Endothelial cell of umbilical vein (primary cell): ENCODE measurements at regions not wholly inside any gene's neighbourhood (a gene's known extent, or its start where the extent isn't known, plus 50 kb on each side); places are given as distances from the start of the nearest gene placed in this dataset.

Experiments used
- BruUV-seq: library from RNA; stranded (reverse); fragments of 400-500 nt; replicated peaks from 2 replicates; lab custom pipeline; 2021; lab: Mats Ljungman, UMichigan
- CTCF ChIA-PET: fragments of 300-600, 350-600 bp; sonication (Branson Sonifier 250); formaldehyde crosslinking; loops from one replicate; lab custom pipeline; 2021; ENCODE audit warnings: antibody characterized with exemption, inconsistent platforms; lab: Charles Lee
- POLR2A ChIA-PET: fragments of 300-600, 350-600 bp; sonication (Branson Sonifier 250); formaldehyde crosslinking; loops from one replicate; lab custom pipeline; 2021; ENCODE audit warnings: antibody characterized with exemption, inconsistent platforms; lab: Charles Lee
- DNase-seq: peaks from one replicate; pipeline ENCODE4 v3.0.0-alpha.2; 2011; ENCODE audit warnings: low read depth, low spot score
- FAIRE-seq: peaks from 2 replicates; lab custom pipeline; 2011; peaks lifted over from hg19 to GRCh38; lab: Jason Lieb, UNC
- H2AFZ ChIP-seq: 2 replicates; pipeline ENCODE4 v1.6.0; 2012; ENCODE audit warnings: low read depth, low read length, control low read depth, inconsistent platforms
- H3K27ac ChIP-seq: 2 replicates; pipeline ENCODE4 v1.5.1; 2011; ENCODE audit warnings: low read depth, mild to moderate bottlenecking, control low read depth, low read length, moderate library complexity; ENCODE audit not compliant: insufficient read depth
- H3K27me3 ChIP-seq, 2 experiments: 2 replicates each; pipeline versions ENCODE4 v1.6.0 to v1.6.1; 2011; ENCODE audit warnings: low read length in 2 of 2, mixed read lengths in 1 of 2; ENCODE audit not compliant: control insufficient read depth in 2 of 2, insufficient read depth in 2 of 2
- H3K36me3 ChIP-seq, 2 experiments: 2 replicates in 1 of 2; 3 replicates in 1 of 2; pipeline ENCODE4 v1.5.1; 2011; ENCODE audit warnings: low read length in 2 of 2, mild to moderate bottlenecking in 1 of 2, moderate library complexity in 1 of 2; ENCODE audit not compliant: control insufficient read depth in 2 of 2, insufficient read depth in 2 of 2; ENCODE audit errors: extremely low read depth in 1 of 2
- H3K4me1 ChIP-seq: 3 replicates; pipeline ENCODE4 v1.5.1; 2011; ENCODE audit warnings: mild to moderate bottlenecking, low read length; ENCODE audit not compliant: control insufficient read depth, insufficient read depth; ENCODE audit errors: extremely low read depth
- H3K4me2 ChIP-seq: 2 replicates; pipeline ENCODE4 v1.6.1; 2011; ENCODE audit warnings: low read length, control low read depth, mixed read lengths; ENCODE audit not compliant: insufficient read depth
- H3K4me3 ChIP-seq, 3 experiments: fragments of 200-600 bp in 1 of 3; sonication (generic), shearing (Covaris generic) in 1 of 3; replicated peaks in 1 of 3; 2 replicates each; pipeline ENCODE4 v1.5.1; 2011 to 2016; ENCODE audit warnings: control low read depth in 3 of 3, low read length in 3 of 3, mild to moderate bottlenecking in 2 of 3, inconsistent platforms in 1 of 3, low read depth in 1 of 3, moderate library complexity in 1 of 3; ENCODE audit not compliant: insufficient read depth in 1 of 3
- H3K79me2 ChIP-seq: 2 replicates; pipeline ENCODE4 v1.6.0; 2012; ENCODE audit warnings: low read length, inconsistent platforms; ENCODE audit not compliant: control insufficient read depth, insufficient read depth
- H3K9ac ChIP-seq: replicated peaks from 2 replicates; pipeline ENCODE3; 2011; ENCODE audit warnings: low read length, control low read depth; ENCODE audit not compliant: insufficient read depth; ENCODE audit errors: extremely low read depth
- H3K9me1 ChIP-seq: replicated peaks from 3 replicates; pipeline ENCODE4 v1.6.0; 2011; ENCODE audit warnings: mild to moderate bottlenecking, low read length; ENCODE audit not compliant: control insufficient read depth, insufficient read depth; ENCODE audit errors: extremely low read depth
- H3K9me3 ChIP-seq: replicated peaks from 2 replicates; pipeline ENCODE4 v1.5.1; 2012; ENCODE audit warnings: low read length, inconsistent platforms; ENCODE audit not compliant: control insufficient read depth, insufficient read depth
- H4K20me1 ChIP-seq: replicated peaks from 2 replicates; pipeline ENCODE3; 2011; ENCODE audit warnings: mild to moderate bottlenecking, low read length; ENCODE audit not compliant: control insufficient read depth, insufficient read depth; ENCODE audit errors: extremely low read depth
- EZH2 ChIP-seq: IDR thresholded peaks from 2 replicates; pipeline ENCODE4 v1.6.1; 2012; ENCODE audit warnings: borderline replicate concordance, low read depth, mild to moderate bottlenecking, moderate library complexity, low read length, inconsistent platforms; ENCODE audit not compliant: severe bottlenecking
- FOS ChIP-seq: IDR thresholded peaks from 2 replicates; pipeline ENCODE4 v1.6.1; 2011; ENCODE audit warnings: mild to moderate bottlenecking, low read length, moderate library complexity, borderline replicate concordance; ENCODE audit not compliant: insufficient read depth
- GATA2 ChIP-seq: IDR thresholded peaks from 2 replicates; pipeline ENCODE4 v1.7.0; 2011; ENCODE audit warnings: low read depth, mild to moderate bottlenecking, moderate library complexity, mixed read lengths, low read length; ENCODE audit not compliant: insufficient read length, insufficient read depth
- JUN ChIP-seq: IDR thresholded peaks from 2 replicates; pipeline ENCODE4 v1.6.1; 2011; ENCODE audit warnings: borderline replicate concordance, low read depth; ENCODE audit not compliant: insufficient read length, insufficient read depth
- MYC ChIP-seq: IDR thresholded peaks from one replicate; pipeline ENCODE4 v1.6.1; 2011; ENCODE audit warnings: mild to moderate bottlenecking, low read depth, low read length
- POLR2A ChIP-seq: IDR thresholded peaks from 2 replicates; pipeline ENCODE4 v1.6.1; 2012; ENCODE audit warnings: low read depth, mild to moderate bottlenecking, control low read depth, low read length
- POLR2AphosphoS5 ChIP-seq: IDR thresholded peaks from 2 replicates; pipeline ENCODE4 v1.6.1; 2012; ENCODE audit warnings: low read depth, mild to moderate bottlenecking, control low read depth, low read length, moderate library complexity; ENCODE audit not compliant: insufficient read depth
- dilution Hi-C: fragments of 300-500 bp; cut with MboI; formaldehyde crosslinking; loops from one replicate; pipeline ENCODE4 v1.15.0; 2019; ENCODE audit warnings: low sequenced_read_pairs; ENCODE audit not compliant: extremely low pct_ligation_motif_present
- intact Hi-C: fragments of 100-400 bp; cut with micrococcal nuclease; formaldehyde crosslinking; loops from one replicate; pipeline ENCODE4 v1.10.0; 2022
- TF ChIP-seq, protein P1 (sequence below): IDR thresholded peaks from 2 replicates; pipeline ENCODE4 v1.6.1; 2011; ENCODE audit not compliant: insufficient read depth, insufficient read length
- TF ChIP-seq, protein P2 (sequence below), 2 donors: IDR thresholded peaks; 1 replicate in 1 of 2; 2 replicates in 1 of 2; pipeline ENCODE4 v1.5.1; 2011; ENCODE audit warnings: low read length in 2 of 2, mild to moderate bottlenecking in 2 of 2, moderate library complexity in 2 of 2, control low read depth in 1 of 2, inconsistent platforms in 1 of 2, low read depth in 1 of 2; ENCODE audit not compliant: insufficient read depth in 1 of 2; ENCODE audit errors: extremely low read depth in 1 of 2

DNA sequence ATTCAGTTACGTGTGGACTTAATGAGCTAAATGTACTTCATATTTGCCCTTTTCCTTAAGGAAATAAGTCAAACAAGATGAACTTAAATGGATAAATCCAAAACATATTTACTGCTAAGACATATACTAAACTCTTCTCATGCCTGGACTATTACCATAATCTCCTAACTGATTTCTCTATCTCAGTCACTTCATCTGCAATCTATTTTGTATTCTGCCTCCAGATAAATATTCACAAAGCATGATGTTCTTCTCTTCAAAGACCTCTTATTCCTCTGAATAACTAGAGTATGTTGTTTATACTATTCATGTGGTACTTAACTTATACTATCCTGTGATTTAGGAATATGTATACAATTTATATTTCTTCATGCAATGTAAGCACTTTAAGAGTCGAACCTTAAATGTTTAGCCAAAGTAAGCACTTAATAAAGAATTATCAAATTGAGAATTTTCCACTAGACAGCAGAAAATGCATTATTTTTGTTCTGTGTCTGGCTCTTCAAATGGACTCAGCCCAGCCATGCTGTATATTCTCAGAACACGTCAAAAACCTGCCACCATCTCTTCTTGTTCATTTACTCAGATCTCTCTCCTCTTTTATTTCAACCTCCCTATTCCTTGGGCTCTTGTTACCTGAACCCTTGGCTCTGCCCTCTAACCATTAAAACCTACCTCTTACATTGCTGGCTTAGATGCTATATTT is 79.9 kb upstream of the ARHGAP28 start:
- BruUV-seq, result no TSS peak
- TF ChIP-seq EZH2, result no peak
- no peak for TF ChIP-seq FOS
- no peak for TF ChIP-seq GATA2
- TF ChIP-seq, protein P1, sequence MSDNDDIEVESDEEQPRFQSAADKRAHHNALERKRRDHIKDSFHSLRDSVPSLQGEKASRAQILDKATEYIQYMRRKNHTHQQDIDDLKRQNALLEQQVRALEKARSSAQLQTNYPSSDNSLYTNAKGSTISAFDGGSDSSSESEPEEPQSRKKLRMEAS, result no peak
- TF ChIP-seq POLR2AphosphoS5, result no peak
- TF ChIP-seq, protein P2, sequence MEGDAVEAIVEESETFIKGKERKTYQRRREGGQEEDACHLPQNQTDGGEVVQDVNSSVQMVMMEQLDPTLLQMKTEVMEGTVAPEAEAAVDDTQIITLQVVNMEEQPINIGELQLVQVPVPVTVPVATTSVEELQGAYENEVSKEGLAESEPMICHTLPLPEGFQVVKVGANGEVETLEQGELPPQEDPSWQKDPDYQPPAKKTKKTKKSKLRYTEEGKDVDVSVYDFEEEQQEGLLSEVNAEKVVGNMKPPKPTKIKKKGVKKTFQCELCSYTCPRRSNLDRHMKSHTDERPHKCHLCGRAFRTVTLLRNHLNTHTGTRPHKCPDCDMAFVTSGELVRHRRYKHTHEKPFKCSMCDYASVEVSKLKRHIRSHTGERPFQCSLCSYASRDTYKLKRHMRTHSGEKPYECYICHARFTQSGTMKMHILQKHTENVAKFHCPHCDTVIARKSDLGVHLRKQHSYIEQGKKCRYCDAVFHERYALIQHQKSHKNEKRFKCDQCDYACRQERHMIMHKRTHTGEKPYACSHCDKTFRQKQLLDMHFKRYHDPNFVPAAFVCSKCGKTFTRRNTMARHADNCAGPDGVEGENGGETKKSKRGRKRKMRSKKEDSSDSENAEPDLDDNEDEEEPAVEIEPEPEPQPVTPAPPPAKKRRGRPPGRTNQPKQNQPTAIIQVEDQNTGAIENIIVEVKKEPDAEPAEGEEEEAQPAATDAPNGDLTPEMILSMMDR (IDR thresholded peaks at IDR 0.05; ENCODE audit: extremely low read depth in 1 of 2, insufficient read depth in 1 of 2, low read depth in 1 of 2, low read length in 2 of 2), result no peak
- no peak for TF ChIP-seq JUN
- TF ChIP-seq MYC, result no peak
- TF ChIP-seq POLR2A, result no peak
- ChIA-PET POLR2A (no interaction called here), CTCF (interaction anchor here (2.1 to 2.3 kb wide), 2 partner anchors 11 to 236 kb away, joined by 4 read pairs; no protein-coding TSS in a partner anchor)
- Histone ChIP-seq H3K4me2 (no peak overlapping the region), H3K9me3 (no peaks in the 10 kb centered on the region), H3K27me3 (no peaks in the 10 kb centered on the region), H3K4me3 (no peak overlapping the region), H3K4me1 (no peaks in the 10 kb centered on the region), H3K9me1 (no peaks in the 10 kb centered on the region), H3K79me2 (no peaks in the 10 kb centered on the region), H3K36me3 (no peaks in the 10 kb centered on the region), H4K20me1 (no peaks in the 10 kb centered on the region), H2AFZ (no peak overlapping the region), H3K27ac (no peak overlapping the region), H3K9ac (no peak overlapping the region)
- dilution Hi-C loops, result no loop called here
- FAIRE-seq, result no peak
- no peak for DNase-seq
- intact Hi-C loops, result no loop called here
